K562 (cell line): ENCODE measurements at regions not wholly inside any gene's neighbourhood (a gene's known extent, or its start where the extent isn't known, plus 50 kb on each side); places are given as distances from the start of the nearest gene placed in this dataset.

ENCODE experiments used
- CBX2 ChIP-seq: fragments of 200-600 bp; sonication (generic); IDR thresholded peaks from one replicate; pipeline ENCODE4 v1.6.1; 2012; ENCODE audit warnings: mild to moderate bottlenecking, low read length, inconsistent platforms; ENCODE audit not compliant: insufficient read depth, poor library complexity, severe bottlenecking
- EZH2 ChIP-seq: IDR thresholded peaks from 2 replicates; pipeline ENCODE4 v1.6.1; 2012; ENCODE audit warnings: low read depth, mild to moderate bottlenecking, inconsistent platforms, low read length, borderline replicate concordance
- FOXK1 ChIP-seq: sonication (generic); formaldehyde crosslinking; IDR thresholded peaks from 2 replicates; pipeline ENCODE4 v1.8.0; 2022; ENCODE audit warnings: missing genetic modification reagents, mild to moderate bottlenecking, borderline replicate concordance
- NR2F6 ChIP-seq: fragments of 450-650 bp; formaldehyde crosslinking; IDR thresholded peaks from 2 replicates; pipeline ENCODE4 v1.4.0; 2020; ENCODE audit warnings: mild to moderate bottlenecking
- PHF21A ChIP-seq: fragments of 450-650 bp; IDR thresholded peaks from 2 replicates; pipeline ENCODE4 v1.6.1; 2017; ENCODE audit warnings: low read depth, borderline replicate concordance
- RFX5 ChIP-seq: IDR thresholded peaks from 2 replicates; pipeline ENCODE4 v1.6.1; 2011; ENCODE audit warnings: low read depth, mild to moderate bottlenecking, improper control_type of control experiment, low read length
- SIN3A ChIP-seq, 2 experiments: fragments of 150-350 bp in 1 of 2; IDR thresholded peaks; 2 replicates each; pipeline ENCODE4 v1.6.1; 2011 to 2016; ENCODE audit warnings: borderline replicate concordance in 2 of 2, low read depth in 2 of 2, low read length in 2 of 2, mild to moderate bottlenecking in 2 of 2, moderate library complexity in 2 of 2; ENCODE audit not compliant: control insufficient read depth in 1 of 2
- XRCC4 ChIP-seq: IDR thresholded peaks from one replicate; pipeline ENCODE4 v1.6.1; 2011; ENCODE audit not compliant: insufficient read depth, insufficient read length; ENCODE audit errors: extremely low read depth
- ZC3H8 ChIP-seq: fragments of 450-650 bp; IDR thresholded peaks from 2 replicates; pipeline ENCODE4 v1.6.1; 2017
- ZNF274 ChIP-seq: IDR thresholded peaks from 2 replicates; pipeline ENCODE4 v1.6.1; 2011; ENCODE audit warnings: low read depth, mild to moderate bottlenecking, low read length, moderate library complexity, borderline replicate concordance
- ZNF347 ChIP-seq: fragments of 450-650 bp; formaldehyde crosslinking; IDR thresholded peaks from 2 replicates; pipeline ENCODE4 v1.4.0; 2020; ENCODE audit warnings: low read depth, mild to moderate bottlenecking, moderate library complexity
- ZNF644 ChIP-seq: fragments of 200-800 bp; sonication (Bioruptor generic); IDR thresholded peaks from 2 replicates; pipeline ENCODE4 v1.6.1; 2016; ENCODE audit warnings: low read depth, missing genetic modification characterization, missing compliant biosample characterization
- TF ChIP-seq, protein P1 (sequence below): fragments of 450-650 bp; formaldehyde crosslinking; IDR thresholded peaks from 2 replicates; pipeline ENCODE4 v1.4.0; 2022; ENCODE audit warnings: missing genetic modification characterization
- TF ChIP-seq, protein P2 (sequence below), 2 experiments: fragments of 200-800 bp in 1 of 2; sonication (Bioruptor generic) in 1 of 2; sonication (generic) in 1 of 2; formaldehyde crosslinking in 1 of 2; IDR thresholded peaks in 1 of 2; conservative IDR thresholded peaks in 1 of 2; 2 replicates each; pipeline versions ENCODE4 v1.5.0 to v1.6.1; 2016 to 2020; ENCODE audit warnings: missing compliant biosample characterization in 1 of 2, missing genetic modification characterization in 1 of 2, missing genetic modification reagents in 1 of 2
- TF ChIP-seq, protein P3 (sequence below): fragments of 450-650 bp; formaldehyde crosslinking; conservative IDR thresholded peaks from 2 replicates; pipeline ENCODE4 v1.4.0; 2022; ENCODE audit warnings: mild to moderate bottlenecking, missing genetic modification characterization
- TF ChIP-seq, protein P4 (sequence below), 2 experiments: fragments of 150-350 bp in 1 of 2; IDR thresholded peaks; 2 replicates each; pipeline ENCODE4 v1.6.1; 2012 to 2016; ENCODE audit warnings: low read depth in 2 of 2, low read length in 2 of 2, mild to moderate bottlenecking in 1 of 2, moderate library complexity in 1 of 2
- TF ChIP-seq, protein P5 (sequence below): fragments of 250-450 bp; sonication (Bioruptor Pico); IDR thresholded peaks from 2 replicates; pipeline ENCODE4 v1.8.0; 2022; ENCODE audit warnings: moderate library complexity, mild to moderate bottlenecking, inconsistent platforms

DNA sequence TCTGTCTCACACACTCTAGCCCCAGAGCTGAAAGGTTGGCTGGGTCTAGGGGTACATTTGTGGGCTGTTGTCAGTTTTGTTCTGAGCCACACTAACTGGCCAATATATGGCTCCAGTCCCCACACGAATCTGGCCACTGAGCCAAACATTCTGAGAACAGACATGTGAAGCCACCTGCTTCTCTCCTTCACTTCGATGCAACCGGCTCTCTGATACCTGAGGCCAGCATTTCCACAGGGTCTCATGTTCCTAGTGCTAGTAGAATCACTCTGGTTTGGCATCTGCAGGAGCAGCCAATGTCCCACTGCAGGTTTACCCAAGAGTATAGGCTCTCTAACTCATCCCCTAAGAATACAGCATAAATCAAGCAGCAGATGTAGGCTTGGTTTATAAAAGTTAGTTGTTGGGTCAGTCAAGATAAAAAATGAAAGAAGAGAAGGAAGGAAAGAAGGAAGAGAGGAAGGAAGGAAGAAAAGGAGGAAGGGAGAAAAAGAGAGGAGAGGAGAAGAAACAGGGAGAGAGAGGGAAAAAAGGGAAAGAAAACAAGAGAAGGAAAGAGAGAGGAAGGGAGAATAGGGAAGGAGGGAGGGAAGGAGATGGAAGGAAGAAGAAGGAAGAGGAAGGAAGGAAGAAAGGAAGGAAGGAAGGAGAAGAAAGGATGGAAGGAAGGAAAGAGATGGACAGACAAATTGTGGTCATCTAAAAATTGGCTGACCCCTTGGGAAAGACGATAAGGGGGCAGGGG is 75.1 kb downstream of the STRA8 start (continued):
- TF ChIP-seq SIN3A (IDR thresholded peaks at IDR 0.05; ENCODE audit: borderline replicate concordance in 2 of 2, control insufficient read depth in 1 of 2, low read depth in 2 of 2, low read length in 2 of 2) (no peak), FOXK1 (CRISPR knock-in tag) (no peak), PHF21A (no peak), ZC3H8 (no peak), ZNF644 (tag) (no peak), CBX2 (no peak), ZNF274 (no peak), XRCC4 (no peak), RFX5 (no peak), EZH2 (no peak), NR2F6 (CRISPR knock-in tag) (no peak), ZNF347 (no peak)
- TF ChIP-seq, protein P1, sequence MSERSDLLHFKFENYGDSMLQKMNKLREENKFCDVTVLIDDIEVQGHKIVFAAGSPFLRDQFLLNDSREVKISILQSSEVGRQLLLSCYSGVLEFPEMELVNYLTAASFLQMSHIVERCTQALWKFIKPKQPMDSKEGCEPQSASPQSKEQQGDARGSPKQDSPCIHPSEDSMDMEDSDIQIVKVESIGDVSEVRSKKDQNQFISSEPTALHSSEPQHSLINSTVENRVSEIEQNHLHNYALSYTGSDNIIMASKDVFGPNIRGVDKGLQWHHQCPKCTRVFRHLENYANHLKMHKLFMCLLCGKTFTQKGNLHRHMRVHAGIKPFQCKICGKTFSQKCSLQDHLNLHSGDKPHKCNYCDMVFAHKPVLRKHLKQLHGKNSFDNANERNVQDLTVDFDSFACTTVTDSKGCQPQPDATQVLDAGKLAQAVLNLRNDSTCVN (CRISPR knock-in tag): peak; percentile 57; the same call in 1 of the 2 replicates
- TF ChIP-seq, protein P2, sequence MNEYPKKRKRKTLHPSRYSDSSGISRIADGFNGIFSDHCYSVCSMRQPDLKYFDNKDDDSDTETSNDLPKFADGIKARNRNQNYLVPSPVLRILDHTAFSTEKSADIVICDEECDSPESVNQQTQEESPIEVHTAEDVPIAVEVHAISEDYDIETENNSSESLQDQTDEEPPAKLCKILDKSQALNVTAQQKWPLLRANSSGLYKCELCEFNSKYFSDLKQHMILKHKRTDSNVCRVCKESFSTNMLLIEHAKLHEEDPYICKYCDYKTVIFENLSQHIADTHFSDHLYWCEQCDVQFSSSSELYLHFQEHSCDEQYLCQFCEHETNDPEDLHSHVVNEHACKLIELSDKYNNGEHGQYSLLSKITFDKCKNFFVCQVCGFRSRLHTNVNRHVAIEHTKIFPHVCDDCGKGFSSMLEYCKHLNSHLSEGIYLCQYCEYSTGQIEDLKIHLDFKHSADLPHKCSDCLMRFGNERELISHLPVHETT (CRISPR knock-in tag; conservative IDR thresholded peaks at IDR 0.05 in 1 of 2, IDR thresholded peaks at IDR 0.05 in 1 of 2): no peak
- TF ChIP-seq, protein P3, sequence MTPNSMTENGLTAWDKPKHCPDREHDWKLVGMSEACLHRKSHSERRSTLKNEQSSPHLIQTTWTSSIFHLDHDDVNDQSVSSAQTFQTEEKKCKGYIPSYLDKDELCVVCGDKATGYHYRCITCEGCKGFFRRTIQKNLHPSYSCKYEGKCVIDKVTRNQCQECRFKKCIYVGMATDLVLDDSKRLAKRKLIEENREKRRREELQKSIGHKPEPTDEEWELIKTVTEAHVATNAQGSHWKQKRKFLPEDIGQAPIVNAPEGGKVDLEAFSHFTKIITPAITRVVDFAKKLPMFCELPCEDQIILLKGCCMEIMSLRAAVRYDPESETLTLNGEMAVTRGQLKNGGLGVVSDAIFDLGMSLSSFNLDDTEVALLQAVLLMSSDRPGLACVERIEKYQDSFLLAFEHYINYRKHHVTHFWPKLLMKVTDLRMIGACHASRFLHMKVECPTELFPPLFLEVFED (CRISPR knock-in tag): peak; percentile 86
- TF ChIP-seq, protein P4, sequence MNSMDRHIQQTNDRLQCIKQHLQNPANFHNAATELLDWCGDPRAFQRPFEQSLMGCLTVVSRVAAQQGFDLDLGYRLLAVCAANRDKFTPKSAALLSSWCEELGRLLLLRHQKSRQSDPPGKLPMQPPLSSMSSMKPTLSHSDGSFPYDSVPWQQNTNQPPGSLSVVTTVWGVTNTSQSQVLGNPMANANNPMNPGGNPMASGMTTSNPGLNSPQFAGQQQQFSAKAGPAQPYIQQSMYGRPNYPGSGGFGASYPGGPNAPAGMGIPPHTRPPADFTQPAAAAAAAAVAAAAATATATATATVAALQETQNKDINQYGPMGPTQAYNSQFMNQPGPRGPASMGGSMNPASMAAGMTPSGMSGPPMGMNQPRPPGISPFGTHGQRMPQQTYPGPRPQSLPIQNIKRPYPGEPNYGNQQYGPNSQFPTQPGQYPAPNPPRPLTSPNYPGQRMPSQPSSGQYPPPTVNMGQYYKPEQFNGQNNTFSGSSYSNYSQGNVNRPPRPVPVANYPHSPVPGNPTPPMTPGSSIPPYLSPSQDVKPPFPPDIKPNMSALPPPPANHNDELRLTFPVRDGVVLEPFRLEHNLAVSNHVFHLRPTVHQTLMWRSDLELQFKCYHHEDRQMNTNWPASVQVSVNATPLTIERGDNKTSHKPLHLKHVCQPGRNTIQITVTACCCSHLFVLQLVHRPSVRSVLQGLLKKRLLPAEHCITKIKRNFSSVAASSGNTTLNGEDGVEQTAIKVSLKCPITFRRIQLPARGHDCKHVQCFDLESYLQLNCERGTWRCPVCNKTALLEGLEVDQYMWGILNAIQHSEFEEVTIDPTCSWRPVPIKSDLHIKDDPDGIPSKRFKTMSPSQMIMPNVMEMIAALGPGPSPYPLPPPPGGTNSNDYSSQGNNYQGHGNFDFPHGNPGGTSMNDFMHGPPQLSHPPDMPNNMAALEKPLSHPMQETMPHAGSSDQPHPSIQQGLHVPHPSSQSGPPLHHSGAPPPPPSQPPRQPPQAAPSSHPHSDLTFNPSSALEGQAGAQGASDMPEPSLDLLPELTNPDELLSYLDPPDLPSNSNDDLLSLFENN (IDR thresholded peaks at IDR 0.05; ENCODE audit: low read depth in 2 of 2, low read length in 2 of 2): no peak
- TF ChIP-seq, protein P5, sequence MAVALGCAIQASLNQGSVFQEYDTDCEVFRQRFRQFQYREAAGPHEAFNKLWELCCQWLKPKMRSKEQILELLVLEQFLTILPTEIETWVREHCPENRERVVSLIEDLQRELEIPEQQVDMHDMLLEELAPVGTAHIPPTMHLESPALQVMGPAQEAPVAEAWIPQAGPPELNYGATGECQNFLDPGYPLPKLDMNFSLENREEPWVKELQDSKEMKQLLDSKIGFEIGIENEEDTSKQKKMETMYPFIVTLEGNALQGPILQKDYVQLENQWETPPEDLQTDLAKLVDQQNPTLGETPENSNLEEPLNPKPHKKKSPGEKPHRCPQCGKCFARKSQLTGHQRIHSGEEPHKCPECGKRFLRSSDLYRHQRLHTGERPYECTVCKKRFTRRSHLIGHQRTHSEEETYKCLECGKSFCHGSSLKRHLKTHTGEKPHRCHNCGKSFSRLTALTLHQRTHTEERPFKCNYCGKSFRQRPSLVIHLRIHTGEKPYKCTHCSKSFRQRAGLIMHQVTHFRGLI (CRISPR knock-in tag): no peak
